IMR-90 (cell line): ENCODE measurements at regions not wholly inside any gene's neighbourhood (a gene's known extent, or its start where the extent isn't known, plus 50 kb on each side); places are given as distances from the start of the nearest gene placed in this dataset.
A peak's percentile ranks its signal among the peaks of the same experiment; 100 is the strongest.

ENCODE experiments used
- ATAC-seq: fragments of 200-7000 bp; cut with Tn5 transposase; 2 replicates; pipeline ENCODE4 v1.9.1; 2020; ENCODE audit warnings: low read depth, mild to moderate bottlenecking, moderate library complexity
- BruUV-seq: library from RNA; stranded (reverse); fragments of 400-500 nt; replicated peaks from 2 replicates; lab custom pipeline; 2021; lab: Mats Ljungman, UMichigan
- CTCF ChIA-PET: fragments of 300-600 bp; formaldehyde crosslinking; extraction: SDS; loops from one replicate; lab custom pipeline; 2021; ENCODE audit warnings: antibody characterized with exemption; lab: Yijun Ruan, JAX
- POLR2A ChIA-PET: fragments of 300-600 bp; sonication (Branson Sonifier 250); formaldehyde crosslinking; loops from one replicate; lab custom pipeline; 2022; ENCODE audit warnings: antibody characterized with exemption; ENCODE audit not compliant: unreplicated experiment; lab: Charles Lee
- DNase-seq: peaks from one replicate; pipeline ENCODE4 v3.0.0; 2013
- H2AFZ ChIP-seq: replicated peaks from 2 replicates; pipeline ENCODE3; 2013; ENCODE audit warnings: low read length, mild to moderate bottlenecking; ENCODE audit not compliant: poor library complexity
- H2AK5ac ChIP-seq: 2 replicates; pipeline ENCODE4 v1.6.1; 2013; ENCODE audit warnings: low read depth, low read length, inconsistent platforms
- H2AK9ac ChIP-seq: replicated peaks from 2 replicates; pipeline ENCODE3; 2013; ENCODE audit warnings: mild to moderate bottlenecking, low read depth, low read length, moderate library complexity; ENCODE audit not compliant: poor library complexity
- H2BK120ac ChIP-seq: 2 replicates; pipeline ENCODE4 v1.6.1; 2013; ENCODE audit warnings: low read depth, low read length, inconsistent platforms
- H2BK15ac ChIP-seq: 3 replicates; pipeline ENCODE4 v1.6.1; 2013; ENCODE audit warnings: low read depth, low read length, inconsistent platforms
- H2BK20ac ChIP-seq: 2 replicates; pipeline ENCODE4 v1.6.1; 2013; ENCODE audit warnings: low read depth, mild to moderate bottlenecking, inconsistent platforms, low read length, moderate library complexity
- H2BK5ac ChIP-seq: 2 replicates; pipeline ENCODE4 v1.6.1; 2013; ENCODE audit warnings: mild to moderate bottlenecking, low read depth, low read length, inconsistent platforms; ENCODE audit not compliant: poor library complexity, severe bottlenecking
- H3K14ac ChIP-seq: replicated peaks from 2 replicates; pipeline ENCODE4 v1.6.1; 2013; ENCODE audit warnings: low read depth, low read length, inconsistent platforms
- H3K18ac ChIP-seq: 2 replicates; pipeline ENCODE4 v1.6.1; 2013; ENCODE audit warnings: low read depth, low read length, control low read depth
- H3K23ac ChIP-seq: 2 replicates; pipeline ENCODE4 v1.6.1; 2013; ENCODE audit warnings: low read depth, low read length, inconsistent platforms
- H3K27ac ChIP-seq: 2 replicates; pipeline ENCODE4 v1.5.1; 2013; ENCODE audit warnings: mild to moderate bottlenecking, control low read depth, low read length; ENCODE audit not compliant: insufficient read depth
- H3K27me3 ChIP-seq: 2 replicates; pipeline ENCODE4 v1.6.1; 2013; ENCODE audit warnings: low read length; ENCODE audit not compliant: control insufficient read depth, insufficient read depth
- H3K36me3 ChIP-seq: 2 replicates; pipeline ENCODE4 v1.6.1; 2013; ENCODE audit warnings: low read length, mixed read lengths; ENCODE audit not compliant: control insufficient read depth, insufficient read depth
- H3K4ac ChIP-seq: 2 replicates; pipeline ENCODE4 v1.6.1; 2013; ENCODE audit warnings: low read depth, low read length, inconsistent platforms
- H3K4me1 ChIP-seq: 2 replicates; pipeline ENCODE4 v1.6.1; 2013; ENCODE audit warnings: low read length, mixed read lengths; ENCODE audit not compliant: control insufficient read depth, insufficient read depth
- H3K4me2 ChIP-seq: 2 replicates; pipeline ENCODE4 v1.6.1; 2013; ENCODE audit warnings: low read depth, mild to moderate bottlenecking, control low read depth, low read length, moderate library complexity
- H3K4me3 ChIP-seq: 2 replicates; pipeline ENCODE4 v1.5.1; 2013; ENCODE audit warnings: low read depth, mild to moderate bottlenecking, control low read depth, low read length, moderate library complexity; ENCODE audit not compliant: insufficient read depth
- H3K56ac ChIP-seq: 2 replicates; pipeline ENCODE4 v1.6.1; 2013; ENCODE audit warnings: low read length, inconsistent platforms; ENCODE audit not compliant: insufficient read depth; ENCODE audit errors: extremely low read depth
- H3K79me1 ChIP-seq, 2 experiments: 2 replicates each; pipeline ENCODE4 v1.6.1; 2013; ENCODE audit warnings: low read length in 2 of 2, inconsistent platforms in 1 of 2, low read depth in 1 of 2
- H3K9ac ChIP-seq: 2 replicates; pipeline ENCODE4 v1.6.1; 2013; ENCODE audit warnings: low read depth, low read length, control low read depth
- H3K9me1 ChIP-seq: 2 replicates; pipeline ENCODE4 v1.6.1; 2013; ENCODE audit warnings: low read length, inconsistent platforms; ENCODE audit not compliant: insufficient read depth
- H3K9me3 ChIP-seq: 2 replicates; pipeline ENCODE4 v1.6.1; 2013; ENCODE audit warnings: low read length; ENCODE audit not compliant: control insufficient read depth, insufficient read depth
- H4K20me1 ChIP-seq: 2 replicates; pipeline ENCODE4 v1.6.1; 2013; ENCODE audit warnings: low read length, inconsistent platforms; ENCODE audit not compliant: insufficient read depth
- H4K5ac ChIP-seq: 2 replicates; pipeline ENCODE4 v1.6.1; 2013; ENCODE audit warnings: mild to moderate bottlenecking, low read depth, low read length, control low read depth
- H4K8ac ChIP-seq, 2 experiments: 2 replicates each; pipeline ENCODE4 v1.6.1; 2013; ENCODE audit warnings: low read depth in 2 of 2, low read length in 2 of 2, control low read depth in 1 of 2, inconsistent platforms in 1 of 2
- H4K91ac ChIP-seq: 2 replicates; pipeline ENCODE4 v1.6.1; 2013; ENCODE audit warnings: low read depth, low read length, inconsistent platforms; ENCODE audit not compliant: insufficient read depth
- BHLHE40 ChIP-seq: fragments of 150-350 bp; IDR thresholded peaks from 2 replicates; pipeline ENCODE4 v1.6.1; 2016; ENCODE audit warnings: mild to moderate bottlenecking, low read depth, low read length
- CHD1 ChIP-seq: IDR thresholded peaks from 2 replicates; pipeline ENCODE4 v1.6.1; 2012; ENCODE audit warnings: low read depth, low read length, improper control_type of control experiment
- ELK1 ChIP-seq: fragments of 150-350 bp; IDR thresholded peaks from 2 replicates; pipeline ENCODE4 v1.6.1; 2016; ENCODE audit warnings: low read depth, mild to moderate bottlenecking, low read length, moderate library complexity, borderline replicate concordance
- MXI1 ChIP-seq: IDR thresholded peaks from 2 replicates; pipeline ENCODE4 v1.6.1; 2012; ENCODE audit warnings: low read depth, mild to moderate bottlenecking, low read length, moderate library complexity, borderline replicate concordance
- NFE2L2 ChIP-seq: fragments of 150-350 bp; IDR thresholded peaks from 2 replicates; pipeline ENCODE4 v1.6.1; 2016; ENCODE audit warnings: low read depth, mild to moderate bottlenecking, low read length
- POLR2A ChIP-seq: IDR thresholded peaks from 2 replicates; pipeline ENCODE4 v1.6.1; 2012; ENCODE audit warnings: mild to moderate bottlenecking, low read depth, low read length
- RAD21 ChIP-seq: IDR thresholded peaks from 2 replicates; pipeline ENCODE4 v1.6.1; 2012; ENCODE audit warnings: low read length, improper control_type of control experiment
- RCOR1 ChIP-seq: IDR thresholded peaks from 2 replicates; pipeline ENCODE4 v1.6.1; 2012; ENCODE audit warnings: mild to moderate bottlenecking, low read length, improper control_type of control experiment; ENCODE audit not compliant: insufficient replicate concordance
- RFX5 ChIP-seq: IDR thresholded peaks from 2 replicates; pipeline ENCODE4 v1.8.0; 2012; ENCODE audit warnings: low read depth, mild to moderate bottlenecking, low read length, moderate library complexity
- SMC3 ChIP-seq: fragments of 150-350 bp; IDR thresholded peaks from 2 replicates; pipeline ENCODE4 v1.6.1; 2016; ENCODE audit warnings: low read depth, mild to moderate bottlenecking, antibody characterized with exemption, low read length, moderate library complexity
- USF2 ChIP-seq: fragments of 150-350 bp; IDR thresholded peaks from 2 replicates; pipeline ENCODE4 v1.6.1; 2017; ENCODE audit warnings: mild to moderate bottlenecking, antibody characterized with exemption, low read length, low read depth
- WGBS, 2 experiments: methylation state at CpG; one replicate each; pipeline versions ENCODE4 v1.1.5 to v1.1.7; 2013; ENCODE audit warnings: missing lambda C conversion rate in 2 of 2; ENCODE audit not compliant: insufficient read length in 1 of 2; ENCODE audit errors: extremely low coverage in 2 of 2; 5-methylcytosine and 5-hydroxymethylcytosine counted together
- dilution Hi-C: fragments of 300-500 bp; cut with HindIII; formaldehyde crosslinking; loops from one replicate; pipeline ENCODE4 v1.14.3; 2018; ENCODE audit warnings: low sequenced_read_pairs; ENCODE audit not compliant: unreplicated experiment
- in situ Hi-C: fragments of 300-500 bp; cut with MboI; formaldehyde crosslinking; loops from 3 replicates; pipeline ENCODE4 v1.14.3; 2019; ENCODE audit warnings: low sequenced_read_pairs, inconsistent platforms, mixed read lengths
- intact Hi-C: fragments of 100-400 bp; cut with micrococcal nuclease; formaldehyde crosslinking; loops from 2 replicates; pipeline ENCODE4 v1.10.0; 2022

GRCh38 chr3:185988816-185989175 lies 51.0 kb upstream of the TRA2B start:
- dilution Hi-C loops = no loop called here
- Histone ChIP-seq H3K18ac (no peak overlapping the region), H2AK5ac (no peak overlapping the region), H3K27me3 (no peaks in the 10 kb centered on the region; the same call in 1 of the 2 replicates), H2BK5ac (no peak overlapping the region), H3K27ac (no peak overlapping the region), H4K20me1 (no peaks in the 10 kb centered on the region), H2BK15ac (no peak overlapping the region), H3K36me3 (no peaks in the 10 kb centered on the region), H3K4ac (no peak overlapping the region), H2AFZ (no peak overlapping the region), H3K4me3 (no peak overlapping the region), H3K14ac (no peak overlapping the region), H2BK20ac (no peak overlapping the region), H3K9ac (no peak overlapping the region), H3K4me1 (peaks cover 6% of the 10 kb centered on the region), H2BK120ac (no peak overlapping the region), H3K23ac (no peak overlapping the region), H3K9me1 (0 out of 2 replicates have a peak, but pooled peaks cover 4% of the 10 kb centered on the region), H4K91ac (no peak overlapping the region), H4K8ac (no peak overlapping the region), H3K9me3 (no peaks in the 10 kb centered on the region), H3K56ac (no peak overlapping the region), H2AK9ac (no peak overlapping the region), H3K4me2 (no peak overlapping the region), H3K79me1 (no peaks in the 10 kb centered on the region), H4K5ac (no peak overlapping the region)
- peak; percentile 23 for DNase-seq
- POLR2A ChIA-PET = no interaction called here
- in situ Hi-C loops = loop anchor here (25.0 kb wide), 1 partner anchor 824 kb away; the partner anchor contains the start of gene RFC4
- no peak for ATAC-seq
- CTCF ChIA-PET = interaction anchor here (0.7 kb wide), 1 partner anchor 237 kb away, joined by 3 read pairs; no protein-coding TSS in a partner anchor
- intact Hi-C loops = loop anchor here (5.0 kb wide), 1 partner anchor 69 kb away; no protein-coding TSS in a partner anchor
- no peak for TF ChIP-seq POLR2A
- no peak for TF ChIP-seq RAD21
- no peak for TF ChIP-seq RFX5
- no peak for TF ChIP-seq ELK1
- TF ChIP-seq USF2 = no peak
- no peak for TF ChIP-seq RCOR1
- TF ChIP-seq BHLHE40 = no peak
- TF ChIP-seq MXI1 = no peak
- TF ChIP-seq SMC3 = no peak
- TF ChIP-seq CHD1 = no peak
- TF ChIP-seq NFE2L2 = no peak
- no TSS peak for BruUV-seq
- no CpG with 5 or more reads among the region's 3 CpGs for WGBS, 2 experiments
